ENCODE measurements at regions not wholly inside any gene's neighbourhood (a gene's known extent, or its start where the extent isn't known, plus 50 kb on each side); places are given as distances from the start of the nearest gene placed in this dataset.

DNA sequence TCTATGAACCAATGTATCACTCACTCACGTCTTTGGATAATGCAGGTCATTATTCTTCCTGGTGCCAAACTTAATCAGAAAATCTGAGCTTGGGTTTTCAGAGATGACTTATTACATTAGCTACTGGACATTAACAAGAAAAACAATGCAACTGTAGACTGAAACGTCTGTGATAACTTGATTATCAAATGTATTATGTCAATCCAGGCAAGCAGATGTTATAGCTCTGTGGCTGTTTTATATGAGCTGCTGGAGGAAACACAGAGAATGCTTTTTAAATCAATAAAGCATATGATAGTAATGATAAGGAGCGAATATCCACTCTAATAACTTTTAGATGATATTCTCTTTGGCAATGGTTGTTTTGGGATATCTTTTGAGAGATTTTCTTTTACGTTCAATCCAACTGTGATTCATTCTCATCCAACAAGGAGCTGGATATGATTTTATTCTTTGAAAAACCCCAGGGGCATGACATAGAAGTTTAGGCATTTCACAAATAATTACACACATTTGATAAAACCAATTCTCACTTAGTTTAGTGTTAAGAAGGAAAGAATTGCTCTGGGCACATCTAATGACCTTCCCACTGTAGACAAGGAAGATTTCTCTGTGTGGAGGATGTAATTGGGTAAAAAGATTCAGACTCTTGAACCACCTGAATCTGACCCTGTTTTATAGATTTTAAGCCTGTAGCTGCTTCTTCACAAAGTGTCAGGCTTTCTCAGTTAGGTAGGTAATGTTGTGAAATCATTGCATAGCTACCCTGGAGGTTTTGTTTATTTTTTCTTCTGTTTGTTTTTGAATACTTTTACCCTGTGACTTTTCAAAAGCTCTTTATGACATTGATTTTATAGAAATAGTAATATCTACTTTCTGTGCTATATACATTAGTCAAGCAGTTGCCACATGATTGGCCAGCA lies 1124.7 kb downstream of the DNAJB9 start:
- no TSS peak for BruUV-seq (replicated peaks)
- H2BK5ac ChIP-seq (ENCODE audit: low read depth, low read length, poor library complexity, severe bottlenecking), result no peak overlapping the region
- no peak overlapping the region for H2AFZ ChIP-seq (replicated peaks; ENCODE audit: low read length, poor library complexity)
- CTCF ChIA-PET, result no interaction called here
- H4K91ac ChIP-seq (ENCODE audit: insufficient read depth, low read depth, low read length), result no peak overlapping the region
- no peaks in the 10 kb centered on the region for H4K20me1 ChIP-seq (ENCODE audit: insufficient read depth, low read length)
- H4K8ac ChIP-seq (ENCODE audit: low read depth in 2 of 2, low read length in 2 of 2), result no peak overlapping the region
- H3K14ac ChIP-seq (replicated peaks; ENCODE audit: low read depth, low read length), result no peak overlapping the region
- ATAC-seq (ENCODE audit: low read depth) (no peak), DNase-seq (no peak)
- H3K9me3 ChIP-seq (ENCODE audit: control insufficient read depth, insufficient read depth, low read length), result no peaks in the 10 kb centered on the region; the same call in 1 of the 2 replicates
- H3K4me2 ChIP-seq (ENCODE audit: low read depth, low read length), result no peak overlapping the region
- H3K9me1 ChIP-seq (ENCODE audit: insufficient read depth, low read length), result no peaks in the 10 kb centered on the region
- H3K27me3 ChIP-seq (ENCODE audit: control insufficient read depth, insufficient read depth, low read length), result no peaks in the 10 kb centered on the region
- H3K56ac ChIP-seq (ENCODE audit: extremely low read depth, insufficient read depth, low read length), result no peak overlapping the region
- H3K4me3 ChIP-seq (ENCODE audit: insufficient read depth, low read depth, low read length), result no peak overlapping the region
- H2BK20ac ChIP-seq (ENCODE audit: low read depth, low read length), result no peak overlapping the region
- no peak overlapping the region for H4K5ac ChIP-seq (ENCODE audit: low read depth, low read length)
- no peak overlapping the region for H3K27ac ChIP-seq (ENCODE audit: insufficient read depth, low read length)
- TF ChIP-seq POLR2A (IDR thresholded peaks at IDR 0.05; ENCODE audit: low read depth, low read length), result no peak
- TF ChIP-seq MAFK (IDR thresholded peaks at IDR 0.05; ENCODE audit: low read depth, low read length), result no peak
- TF ChIP-seq, protein P1, sequence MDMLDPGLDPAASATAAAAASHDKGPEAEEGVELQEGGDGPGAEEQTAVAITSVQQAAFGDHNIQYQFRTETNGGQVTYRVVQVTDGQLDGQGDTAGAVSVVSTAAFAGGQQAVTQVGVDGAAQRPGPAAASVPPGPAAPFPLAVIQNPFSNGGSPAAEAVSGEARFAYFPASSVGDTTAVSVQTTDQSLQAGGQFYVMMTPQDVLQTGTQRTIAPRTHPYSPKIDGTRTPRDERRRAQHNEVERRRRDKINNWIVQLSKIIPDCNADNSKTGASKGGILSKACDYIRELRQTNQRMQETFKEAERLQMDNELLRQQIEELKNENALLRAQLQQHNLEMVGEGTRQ (IDR thresholded peaks at IDR 0.05; ENCODE audit: low read depth, low read length), result no peak
- TF ChIP-seq, protein P2, sequence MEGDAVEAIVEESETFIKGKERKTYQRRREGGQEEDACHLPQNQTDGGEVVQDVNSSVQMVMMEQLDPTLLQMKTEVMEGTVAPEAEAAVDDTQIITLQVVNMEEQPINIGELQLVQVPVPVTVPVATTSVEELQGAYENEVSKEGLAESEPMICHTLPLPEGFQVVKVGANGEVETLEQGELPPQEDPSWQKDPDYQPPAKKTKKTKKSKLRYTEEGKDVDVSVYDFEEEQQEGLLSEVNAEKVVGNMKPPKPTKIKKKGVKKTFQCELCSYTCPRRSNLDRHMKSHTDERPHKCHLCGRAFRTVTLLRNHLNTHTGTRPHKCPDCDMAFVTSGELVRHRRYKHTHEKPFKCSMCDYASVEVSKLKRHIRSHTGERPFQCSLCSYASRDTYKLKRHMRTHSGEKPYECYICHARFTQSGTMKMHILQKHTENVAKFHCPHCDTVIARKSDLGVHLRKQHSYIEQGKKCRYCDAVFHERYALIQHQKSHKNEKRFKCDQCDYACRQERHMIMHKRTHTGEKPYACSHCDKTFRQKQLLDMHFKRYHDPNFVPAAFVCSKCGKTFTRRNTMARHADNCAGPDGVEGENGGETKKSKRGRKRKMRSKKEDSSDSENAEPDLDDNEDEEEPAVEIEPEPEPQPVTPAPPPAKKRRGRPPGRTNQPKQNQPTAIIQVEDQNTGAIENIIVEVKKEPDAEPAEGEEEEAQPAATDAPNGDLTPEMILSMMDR (conservative IDR thresholded peaks at IDR 0.05; ENCODE audit: low read depth, low read length), result no peak
- TF ChIP-seq SMC3 (IDR thresholded peaks at IDR 0.05; ENCODE audit: low read depth, low read length), result no peak
- TF ChIP-seq NFE2L2 (IDR thresholded peaks at IDR 0.05; ENCODE audit: low read depth, low read length), result no peak
- no peak for TF ChIP-seq RCOR1 (IDR thresholded peaks at IDR 0.05; ENCODE audit: insufficient replicate concordance, low read length)
- H3K18ac ChIP-seq (ENCODE audit: low read depth, low read length), result no peak overlapping the region
- WGBS, 2 experiments (ENCODE audit: extremely low coverage in 2 of 2, insufficient read length in 1 of 2), result no CpG with 5 or more reads among the region's 4 CpGs
- intact Hi-C loops (cut with micrococcal nuclease), result no loop called here
- no peak overlapping the region for H3K9ac ChIP-seq (ENCODE audit: low read depth, low read length)
- no peak overlapping the region for H2AK9ac ChIP-seq (replicated peaks; ENCODE audit: low read depth, low read length, poor library complexity)
- in situ Hi-C loops (cut with MboI; ENCODE audit: low sequenced_read_pairs), result no loop called here
- H3K79me1 ChIP-seq (ENCODE audit: low read depth in 1 of 2, low read length in 2 of 2), result no peaks in the 10 kb centered on the region
- H3K4ac ChIP-seq (ENCODE audit: low read depth, low read length), result no peak overlapping the region
- no peak overlapping the region for H2BK120ac ChIP-seq (ENCODE audit: low read depth, low read length)
- H3K36me3 ChIP-seq (ENCODE audit: control insufficient read depth, insufficient read depth, low read length), result no peaks in the 10 kb centered on the region
- POLR2A ChIA-PET (ENCODE audit: unreplicated experiment), result no interaction called here
- dilution Hi-C loops (cut with HindIII; ENCODE audit: low sequenced_read_pairs, unreplicated experiment), result no loop called here
- no peaks in the 10 kb centered on the region for H3K4me1 ChIP-seq (ENCODE audit: control insufficient read depth, insufficient read depth, low read length)
- no peak overlapping the region for H3K23ac ChIP-seq (ENCODE audit: low read depth, low read length)
- no peak overlapping the region for H2BK15ac ChIP-seq (ENCODE audit: low read depth, low read length)
- H2AK5ac ChIP-seq (ENCODE audit: low read depth, low read length), result no peak overlapping the region
